GM21447 (cell line): ENCODE measurements at regions not wholly inside any gene's neighbourhood (a gene's known extent, or its start where the extent isn't known, plus 50 kb on each side); places are given as distances from the start of the nearest gene placed in this dataset.
"Not testable (repeated sequence)": the region's sequence is repeated elsewhere in the genome, so short reads cannot be mapped to it uniquely, and the experiment has no call there.

Experiments used
- ATAC-seq: cut with Tn5 transposase; IDR thresholded peaks from one replicate; pipeline ENCODE4 v1.9.1; 2021; ENCODE audit not compliant: unreplicated experiment

DNA sequence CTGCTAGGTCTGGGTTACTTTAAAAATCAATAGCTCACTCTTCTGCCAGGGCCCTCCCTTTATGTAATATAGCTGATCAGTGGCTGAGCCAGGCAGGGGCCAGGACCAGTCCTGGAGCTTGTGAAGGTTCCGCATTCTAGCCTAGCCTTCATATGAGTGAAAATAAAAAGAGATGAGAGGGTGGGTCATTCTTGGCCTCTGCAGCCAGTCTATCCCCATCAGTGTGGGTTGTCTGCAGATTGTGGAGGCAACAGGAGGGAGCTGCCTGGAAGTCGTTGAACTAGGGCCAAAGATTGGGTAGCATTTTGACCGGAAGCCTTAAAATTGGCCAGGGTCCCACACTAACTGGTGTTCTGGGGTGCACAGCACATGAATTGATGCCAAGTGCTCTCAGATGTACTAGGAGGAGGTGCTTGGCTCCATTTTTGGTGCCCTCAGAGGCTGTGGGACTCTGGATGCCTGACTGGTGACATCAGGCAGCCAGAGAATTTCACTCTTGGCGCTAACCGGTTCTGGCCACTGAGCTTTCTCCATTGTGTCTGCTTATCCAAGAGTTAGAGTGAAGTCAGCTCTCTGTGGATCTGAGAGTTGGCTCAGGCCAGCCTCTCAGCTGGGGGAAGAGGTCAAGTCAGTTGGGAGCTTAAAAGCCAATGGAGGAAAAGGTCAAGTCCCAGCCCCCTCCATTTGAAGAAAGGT is 66.5 kb upstream of the IKBKE start:
- ATAC-seq, result not testable (repeated sequence)

DNA sequence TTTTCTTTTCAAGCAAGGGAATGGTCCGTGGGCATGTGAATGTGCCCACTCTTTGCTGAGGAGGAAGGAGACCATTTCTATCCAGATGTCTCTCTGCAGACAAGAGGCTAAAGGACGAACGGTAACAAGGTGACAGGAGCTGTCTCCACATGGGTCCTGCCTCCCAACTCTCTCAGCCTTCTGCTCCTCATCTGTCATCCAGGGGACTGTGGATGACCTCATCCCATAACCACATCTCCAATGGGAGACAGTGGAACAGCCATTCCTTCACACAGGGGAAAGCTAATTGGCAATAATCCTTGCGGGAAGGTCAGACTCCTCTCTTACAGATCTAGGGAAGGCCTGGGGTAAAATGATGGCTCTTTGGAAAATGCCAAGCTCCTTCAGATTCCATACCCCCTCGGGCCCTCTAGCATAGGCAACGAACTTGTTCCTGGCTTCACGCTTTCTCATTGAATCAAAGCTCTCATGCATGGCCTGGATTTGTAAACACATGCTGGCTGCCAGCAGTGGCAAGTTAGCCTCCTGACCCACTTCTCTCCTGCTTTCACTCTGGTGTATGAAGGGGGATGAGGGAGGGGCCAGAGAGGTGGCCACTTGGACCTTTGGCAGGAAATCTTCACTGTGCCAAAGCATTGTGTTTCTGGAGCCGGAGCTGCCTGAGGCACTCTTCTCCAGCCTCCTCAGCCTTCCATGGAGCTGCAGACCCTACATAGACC is 65.8 kb upstream of the IKBKE start:
- ATAC-seq, result not testable (repeated sequence)

- ATAC-seq, result not testable (repeated sequence)
Measured at GRCh38 chr1:206405282-206405681, 65.0 kb upstream of the IKBKE start.

DNA sequence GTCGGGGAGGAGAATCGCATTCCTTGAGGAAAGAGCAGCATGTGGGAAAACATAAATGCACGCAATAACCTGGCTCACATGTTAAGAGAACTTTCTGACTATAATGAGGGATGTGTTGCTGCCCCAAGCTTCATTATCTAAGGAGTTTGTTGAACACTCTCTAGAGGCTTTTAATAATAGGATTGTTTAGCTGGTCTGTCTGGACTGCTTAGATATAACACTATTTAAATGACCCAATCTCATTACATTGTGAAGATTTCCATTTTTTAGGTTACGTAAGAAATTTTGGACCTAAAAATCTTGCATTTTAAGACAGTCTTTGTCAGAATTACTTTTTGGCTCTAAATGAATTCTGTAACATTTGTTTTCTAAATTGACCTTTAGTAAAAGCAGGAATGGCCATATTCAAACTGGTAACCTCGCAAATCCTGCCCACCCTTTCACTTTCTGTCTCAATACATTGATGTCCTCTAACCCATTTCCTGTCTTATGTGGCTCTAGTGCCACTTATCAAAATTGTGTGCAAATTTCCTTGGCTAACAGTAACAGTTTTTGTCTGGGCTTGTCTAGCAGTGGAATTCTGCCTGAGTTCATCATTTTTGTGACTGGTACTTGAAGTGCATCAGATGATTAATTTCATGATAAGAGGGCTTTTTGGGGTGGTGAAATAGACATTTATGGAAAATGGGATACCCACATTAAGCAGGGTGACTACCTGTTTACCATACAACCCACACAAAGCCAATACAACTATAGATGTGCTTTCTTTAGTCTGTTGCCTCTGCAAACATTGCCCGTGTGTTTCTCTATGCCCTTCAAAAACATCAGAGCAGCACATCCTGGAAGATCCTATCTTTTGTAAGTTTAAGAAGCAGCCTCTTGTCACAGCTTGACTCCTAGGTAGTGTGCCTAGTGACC is 61.6 kb upstream of the IKBKE start:
- ATAC-seq, result not testable (repeated sequence)

DNA sequence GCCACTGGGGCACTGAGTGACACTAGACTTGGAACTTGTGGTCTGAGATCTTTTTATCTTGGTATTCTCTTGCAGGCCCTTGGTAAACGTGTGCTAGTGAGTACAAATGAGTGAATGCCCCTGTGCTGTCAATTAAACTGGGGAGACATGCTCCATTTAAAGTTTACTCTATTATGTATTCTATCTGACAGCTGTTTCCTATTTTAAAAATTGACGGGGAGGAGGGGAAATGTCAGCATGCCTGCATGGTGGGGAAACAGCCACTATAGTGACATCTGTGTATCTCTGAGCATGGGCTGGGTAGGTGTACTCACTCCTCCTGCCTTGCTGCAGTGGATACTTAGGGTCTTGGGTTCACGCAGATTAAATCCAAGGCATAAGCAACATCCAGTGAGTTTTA is 59.0 kb upstream of the IKBKE start:
- no peak for ATAC-seq

DNA sequence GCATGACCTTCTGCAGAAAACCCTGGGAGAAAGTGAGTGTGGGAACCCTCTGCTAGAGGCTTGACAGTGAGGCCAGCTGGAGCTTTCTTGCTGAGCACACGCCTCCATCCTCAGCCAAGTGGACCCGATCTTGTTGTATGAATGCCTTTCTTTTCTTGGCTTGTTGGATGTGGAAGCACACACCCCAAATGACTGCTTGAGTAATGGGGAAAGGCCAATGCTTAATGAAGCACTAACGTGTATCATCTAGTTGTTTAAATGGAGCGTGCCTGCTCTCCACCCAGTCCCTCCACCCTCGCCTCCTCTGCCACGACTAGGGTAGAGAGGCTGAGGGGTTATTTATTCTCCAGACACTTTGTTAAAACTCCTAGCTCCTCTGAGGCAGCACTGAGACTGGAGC is 54.3 kb upstream of the IKBKE start:
- ATAC-seq, result no peak

DNA sequence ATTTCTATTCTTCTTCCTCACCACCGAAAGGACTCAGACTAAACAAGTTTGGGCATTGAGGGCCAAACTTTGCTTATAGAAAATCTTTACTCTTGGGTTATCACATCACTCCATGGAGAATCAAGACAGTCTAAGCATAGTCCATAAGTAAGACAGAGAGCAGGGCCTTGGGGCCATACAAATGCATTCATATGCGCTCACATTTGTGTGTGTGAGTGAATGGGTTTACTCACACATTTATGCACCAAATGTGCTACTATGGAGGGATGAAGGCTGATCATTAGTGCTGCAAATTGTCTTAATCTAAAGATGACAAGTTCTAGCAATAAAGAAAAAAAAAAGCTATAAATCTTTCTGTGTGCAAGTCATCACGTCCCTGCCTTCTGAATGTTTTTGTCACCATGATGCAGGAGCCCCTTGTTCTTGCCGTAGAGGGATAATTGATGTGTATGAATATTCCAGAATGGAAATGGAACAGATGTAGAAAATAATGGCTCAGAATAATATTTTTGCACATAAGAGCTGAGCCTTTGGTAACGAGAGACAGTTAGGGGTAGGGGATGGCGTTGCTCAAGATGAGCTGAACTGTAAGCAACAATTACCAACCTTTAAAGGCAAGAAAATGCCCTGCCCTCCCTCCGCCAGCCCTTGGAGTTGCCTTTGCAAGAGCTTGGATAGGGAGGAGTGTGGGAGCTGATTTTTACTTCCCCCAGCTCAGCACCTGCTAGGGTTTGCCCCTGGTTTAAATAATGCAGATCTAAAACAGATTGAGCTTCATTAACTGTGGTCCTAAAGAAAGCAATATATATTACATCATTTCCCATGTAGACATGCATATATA is 52.3 kb upstream of the IKBKE start:
- no peak for ATAC-seq

GRCh38 chr1:206419250-206419649 is 51.0 kb upstream of the IKBKE start:
- no peak for ATAC-seq

- no peak for ATAC-seq
Measured at GRCh38 chr1:206419783-206420182, 50.5 kb upstream of the IKBKE start.

- ATAC-seq, result no peak
Measured at GRCh38 chr1:206420471-206420870, 49.8 kb upstream of the IKBKE start.
